Transverse colon (tissue), 4 donors: ENCODE measurements at regions not wholly inside any gene's neighbourhood (a gene's known extent, or its start where the extent isn't known, plus 50 kb on each side); places are given as distances from the start of the nearest gene placed in this dataset.

Experiments
- DNase-seq: peaks from one replicate; pipeline ENCODE4 v3.0.0-alpha.2; 2019
- H3K27ac ChIP-seq, 4 donors: fragments of 200-600 bp; sonication (generic); 2 replicates each; pipeline ENCODE4 v1.5.1; 2016 to 2018; ENCODE audit warnings: inconsistent platforms in 4 of 4
- H3K27me3 ChIP-seq: fragments of 200-600 bp; sonication (generic); 2 replicates; pipeline ENCODE4 v1.5.1; 2017; ENCODE audit warnings: inconsistent platforms
- H3K36me3 ChIP-seq, 4 donors: fragments of 200-600 bp; sonication (generic); 2 replicates each; pipeline ENCODE4 v1.5.1; 2017 to 2019; ENCODE audit warnings: inconsistent platforms in 4 of 4
- H3K4me1 ChIP-seq, 4 donors: fragments of 200-600 bp; sonication (generic); 2 replicates each; pipeline ENCODE4 v1.5.1; 2017 to 2020; ENCODE audit warnings: inconsistent platforms in 4 of 4
- H3K4me3 ChIP-seq, 4 donors: fragments of 200-600 bp; sonication (generic); 1 replicate in 1 of 4; 2 replicates in 3 of 4; pipeline versions ENCODE4 v1.5.1 to v1.6.1; 2017 to 2019; ENCODE audit warnings: inconsistent platforms in 4 of 4
- H3K9me3 ChIP-seq, 2 donors: fragments of 200-600 bp; sonication (generic); 2 replicates each; pipeline ENCODE4 v1.5.1; 2017 to 2019; ENCODE audit warnings: inconsistent platforms in 2 of 2
- CTCF ChIP-seq, 5 experiments: fragments of 200-600 bp in 3 of 5; fragments of 450-650 bp in 2 of 5; sonication (generic) in 3 of 5; IDR thresholded peaks; 1 replicate in 2 of 5; 2 replicates in 3 of 5; pipeline ENCODE4 v1.5.1; 2016 to 2017; ENCODE audit warnings: antibody characterized with exemption in 5 of 5, inconsistent platforms in 3 of 5, mild to moderate bottlenecking in 2 of 5, moderate library complexity in 1 of 5
- EP300 ChIP-seq: sonication (generic); formaldehyde crosslinking; IDR thresholded peaks from one replicate; pipeline ENCODE4 v1.6.1; 2017; ENCODE audit warnings: antibody characterized with exemption, low read depth
- POLR2A ChIP-seq: fragments of 450-650 bp; IDR thresholded peaks from one replicate; pipeline ENCODE4 v1.6.1; 2016; ENCODE audit warnings: antibody characterized with exemption, mild to moderate bottlenecking, moderate library complexity
- POLR2AphosphoS5 ChIP-seq, 3 donors: sonication (generic); formaldehyde crosslinking; IDR thresholded peaks; one replicate each; pipeline ENCODE4 v1.6.1; 2016; ENCODE audit warnings: antibody characterized with exemption in 3 of 3
- WGBS, 2 donors: methylation state at CpG; one replicate each; pipeline ENCODE4 v1.1.5; 2018; ENCODE audit warnings: low coverage in 1 of 2; 5-methylcytosine and 5-hydroxymethylcytosine counted together
- in situ Hi-C, 4 donors: fragments of 200-750 bp; cut with MboI; loops; one replicate each; pipeline versions ENCODE4 v1.15.0 to v1.15.1; 2017; ENCODE audit warnings: low sequenced_read_pairs in 3 of 4, low pct_ligation_motif_present in 1 of 4, low pct_unique_long_range_greater_than_20kb in 1 of 4
- intact Hi-C: fragments of 100-400 bp; cut with DNase I; formaldehyde crosslinking; loops from one replicate; pipeline ENCODE4 v1.15.1; 2023; ENCODE audit warnings: low total_unique reads

GRCh38 chr4:60173718-60174117 is 1026.4 kb upstream of the ADGRL3 start:
- in situ Hi-C loops, result no loop called here
- intact Hi-C loops, result no loop called here
- H3K4me3 ChIP-seq, result no peak overlapping the region
- H3K27ac ChIP-seq, result no peak overlapping the region
- TF ChIP-seq POLR2AphosphoS5 (IDR thresholded peaks at IDR 0.05), result no peak
- TF ChIP-seq POLR2A, result no peak
- no peak for TF ChIP-seq EP300
- no peak for TF ChIP-seq CTCF (IDR thresholded peaks at IDR 0.05)
- DNase-seq, result no peak
- H3K27me3 ChIP-seq, result no peaks in the 10 kb centered on the region
- H3K4me1 ChIP-seq, result no peaks in the 10 kb centered on the region
- 76% methylated on average over 4 of the region's 5 CpGs; no CpG with 5 or more reads in 1 of the 2 donors for WGBS, 2 donors
- no peaks in the 10 kb centered on the region for H3K36me3 ChIP-seq
- H3K9me3 ChIP-seq, result no peaks in the 10 kb centered on the region

- H3K9me3 ChIP-seq, result no peaks in the 10 kb centered on the region
- no peaks in the 10 kb centered on the region for H3K36me3 ChIP-seq
- TF ChIP-seq CTCF (IDR thresholded peaks at IDR 0.05) (no peak), POLR2AphosphoS5 (IDR thresholded peaks at IDR 0.05) (no peak), POLR2A (no peak), EP300 (no peak)
- intact Hi-C loops (no loop called here), in situ Hi-C loops (no loop called here)
- H3K27me3 ChIP-seq, result no peaks in the 10 kb centered on the region
- no peak overlapping the region for H3K4me3 ChIP-seq
- no peak for DNase-seq
- H3K27ac ChIP-seq, result no peak overlapping the region
- whole genome bisulfite sequencing, 2 donors, result 45 to 50% methylated on average over 1 of the region's 1 CpG
- no peaks in the 10 kb centered on the region for H3K4me1 ChIP-seq
Observed at GRCh38 chr4:60175241-60175640, 1024.9 kb upstream of the ADGRL3 start.

GRCh38 chr4:60187428-60187827 is 1012.7 kb upstream of the ADGRL3 start:
- WGBS, 2 donors, result 85% methylated on average over 3 of the region's 3 CpGs; no CpG with 5 or more reads in 1 of the 2 donors
- intact Hi-C loops, result no loop called here
- Histone ChIP-seq H3K4me3 (no peak overlapping the region), H3K27me3 (no peaks in the 10 kb centered on the region), H3K36me3 (no peaks in the 10 kb centered on the region), H3K27ac (no peak overlapping the region), H3K4me1 (no peaks in the 10 kb centered on the region), H3K9me3 (no peaks in the 10 kb centered on the region)
- in situ Hi-C loops, result no loop called here
- no peak for DNase-seq
- TF ChIP-seq EP300 (no peak), POLR2AphosphoS5 (IDR thresholded peaks at IDR 0.05) (no peak), CTCF (IDR thresholded peaks at IDR 0.05) (no peak), POLR2A (no peak)

- DNase-seq, result no peak
- Histone ChIP-seq H3K9me3 (no peaks in the 10 kb centered on the region), H3K4me3 (no peak overlapping the region), H3K27ac (no peak overlapping the region), H3K27me3 (no peaks in the 10 kb centered on the region), H3K4me1 (no peaks in the 10 kb centered on the region), H3K36me3 (no peaks in the 10 kb centered on the region)
- in situ Hi-C loops, result no loop called here
- intact Hi-C loops, result no loop called here
- WGBS, 2 donors, result 84 to 86% methylated on average over 3 to 5 of the region's 5 CpGs
- TF ChIP-seq CTCF (IDR thresholded peaks at IDR 0.05) (no peak), POLR2AphosphoS5 (IDR thresholded peaks at IDR 0.05) (no peak), EP300 (no peak), POLR2A (no peak)
Observed at GRCh38 chr4:60189286-60189685, 1010.8 kb upstream of the ADGRL3 start.
